ENCODE measurements at regions not wholly inside any gene's neighbourhood (a gene's known extent, or its start where the extent isn't known, plus 50 kb on each side); places are given as distances from the start of the nearest gene placed in this dataset.

DNA sequence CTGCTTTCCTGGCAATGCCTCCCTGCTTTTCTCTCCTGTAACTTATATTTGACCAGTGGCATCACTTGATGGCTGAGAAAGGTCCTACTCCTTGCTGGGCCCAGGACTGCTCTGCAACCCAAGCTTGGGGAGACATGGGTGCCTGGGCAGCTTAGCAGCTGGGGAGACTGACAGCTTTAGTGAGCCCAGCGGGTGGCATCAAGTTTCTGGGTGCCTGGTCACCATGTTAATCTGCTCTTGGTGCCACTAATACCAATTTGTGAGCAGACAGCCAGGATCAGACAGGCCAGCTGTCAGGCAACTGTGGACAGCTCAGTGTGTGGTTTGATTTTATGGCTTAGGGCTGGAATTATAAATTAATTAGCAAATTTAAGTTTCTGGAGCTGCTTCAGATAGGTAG is 144.8 kb upstream of the GLI2 start:
- 91 to 100% (median 97%) methylated on average over 1 of the region's 1 CpG for WGBS, 4 donors
- intact Hi-C loops (cut with DNase I), result no loop called here
- Histone ChIP-seq H3K9me3 (replicated peaks in 1 of 3) (no peaks in the 10 kb centered on the region), H3K36me3 (replicated peaks in 1 of 2) (no peaks in the 10 kb centered on the region), H3K27me3 (peaks cover 19% of the 10 kb centered on the region), H3K27ac (no peak overlapping the region), H3K4me3 (no peak overlapping the region), H3K4me1 (replicated peaks in 1 of 2) (no peaks in the 10 kb centered on the region)
- no peak for TF ChIP-seq POLR2A (IDR thresholded peaks at IDR 0.05)
- TF ChIP-seq, protein P1, sequence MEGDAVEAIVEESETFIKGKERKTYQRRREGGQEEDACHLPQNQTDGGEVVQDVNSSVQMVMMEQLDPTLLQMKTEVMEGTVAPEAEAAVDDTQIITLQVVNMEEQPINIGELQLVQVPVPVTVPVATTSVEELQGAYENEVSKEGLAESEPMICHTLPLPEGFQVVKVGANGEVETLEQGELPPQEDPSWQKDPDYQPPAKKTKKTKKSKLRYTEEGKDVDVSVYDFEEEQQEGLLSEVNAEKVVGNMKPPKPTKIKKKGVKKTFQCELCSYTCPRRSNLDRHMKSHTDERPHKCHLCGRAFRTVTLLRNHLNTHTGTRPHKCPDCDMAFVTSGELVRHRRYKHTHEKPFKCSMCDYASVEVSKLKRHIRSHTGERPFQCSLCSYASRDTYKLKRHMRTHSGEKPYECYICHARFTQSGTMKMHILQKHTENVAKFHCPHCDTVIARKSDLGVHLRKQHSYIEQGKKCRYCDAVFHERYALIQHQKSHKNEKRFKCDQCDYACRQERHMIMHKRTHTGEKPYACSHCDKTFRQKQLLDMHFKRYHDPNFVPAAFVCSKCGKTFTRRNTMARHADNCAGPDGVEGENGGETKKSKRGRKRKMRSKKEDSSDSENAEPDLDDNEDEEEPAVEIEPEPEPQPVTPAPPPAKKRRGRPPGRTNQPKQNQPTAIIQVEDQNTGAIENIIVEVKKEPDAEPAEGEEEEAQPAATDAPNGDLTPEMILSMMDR (IDR thresholded peaks at IDR 0.05), result no peak
- DNase-seq, result no peak

- Histone ChIP-seq H3K9me3 (replicated peaks in 1 of 3) (no peaks in the 10 kb centered on the region), H3K36me3 (replicated peaks in 1 of 2) (no peaks in the 10 kb centered on the region), H3K4me3 (no peak overlapping the region), H3K27ac (no peak overlapping the region), H3K4me1 (replicated peaks in 1 of 2) (no peaks in the 10 kb centered on the region), H3K27me3 (peaks cover 17% of the 10 kb centered on the region)
- no peak for TF ChIP-seq POLR2A (IDR thresholded peaks at IDR 0.05)
- TF ChIP-seq, protein P1 (IDR thresholded peaks at IDR 0.05), result no peak
- no peak for DNase-seq
- intact Hi-C loops (cut with DNase I), result no loop called here
- WGBS, 4 donors, result 78 to 90% (median 86%) methylated on average over 7 of the region's 7 CpGs
Measured at GRCh38 chr2:120591572-120591971, 144.1 kb upstream of the GLI2 start.

DNA sequence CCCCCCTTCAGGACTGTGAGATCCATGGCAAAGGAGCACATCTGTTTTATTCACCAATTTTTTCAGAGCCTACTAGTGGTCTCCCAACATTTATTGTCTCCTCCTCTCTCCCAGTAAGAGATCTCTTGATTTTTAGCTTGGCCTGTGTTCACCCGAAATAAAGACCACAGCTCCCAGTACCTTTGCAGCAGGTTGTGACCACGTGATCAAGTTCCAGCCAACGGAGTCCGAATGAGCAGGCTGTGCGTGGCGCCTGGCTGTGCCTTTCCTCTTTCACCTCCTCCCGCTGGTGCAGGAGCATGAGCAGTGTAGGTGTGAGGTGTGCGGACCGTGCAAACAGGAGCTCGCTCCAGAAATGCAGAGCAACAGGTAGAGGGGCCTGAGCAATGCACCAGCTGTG is 143.6 kb upstream of the GLI2 start:
- no peak for DNase-seq
- Histone ChIP-seq H3K4me3 (no peak overlapping the region), H3K9me3 (replicated peaks in 1 of 3) (no peaks in the 10 kb centered on the region), H3K27ac (no peak overlapping the region), H3K4me1 (replicated peaks in 1 of 2) (no peaks in the 10 kb centered on the region), H3K36me3 (replicated peaks in 1 of 2) (no peaks in the 10 kb centered on the region), H3K27me3 (peaks cover 13% of the 10 kb centered on the region)
- intact Hi-C loops (cut with DNase I), result no loop called here
- WGBS, 4 donors, result 72 to 95% (median 80%) methylated on average over 8 to 10 of the region's 10 CpGs
- TF ChIP-seq, protein P1 (IDR thresholded peaks at IDR 0.05), result no peak
- no peak for TF ChIP-seq POLR2A (IDR thresholded peaks at IDR 0.05)

DNA sequence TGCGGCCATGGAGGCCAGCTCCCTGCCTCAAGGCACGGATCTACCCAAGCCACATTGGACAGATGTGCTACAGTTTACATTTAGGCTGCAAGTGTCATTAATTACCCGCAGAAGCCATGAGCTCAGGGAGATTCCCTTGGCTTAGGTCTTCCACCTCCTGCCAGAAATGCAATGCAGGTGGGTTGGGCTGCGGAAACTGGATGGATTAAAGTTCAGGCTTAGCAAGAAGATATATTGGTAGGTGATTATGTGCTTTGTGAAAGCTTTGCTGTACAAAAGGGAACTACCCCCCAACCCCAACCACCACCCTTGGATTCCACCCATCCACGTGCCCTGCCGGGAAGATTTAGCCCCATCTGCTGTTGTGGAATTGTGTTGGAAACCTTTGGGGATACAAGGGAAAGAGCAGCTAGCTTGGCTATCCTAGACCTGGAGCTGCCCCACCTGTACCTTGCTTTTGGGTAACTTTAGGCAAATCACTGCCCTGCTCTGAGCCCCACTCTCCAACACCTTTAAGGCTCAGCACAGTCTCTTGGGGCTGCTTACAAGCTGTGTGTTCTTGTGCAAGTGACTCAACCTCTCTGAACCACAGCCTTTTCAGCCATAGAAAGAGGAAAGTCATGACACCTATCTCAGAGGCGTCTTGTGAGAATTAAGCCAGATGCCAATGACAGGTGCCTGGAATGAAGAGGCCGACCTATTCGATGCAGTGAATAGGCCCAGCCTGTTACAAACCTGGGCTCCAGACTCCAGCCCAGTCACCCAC is 141.6 kb upstream of the GLI2 start:
- DNase-seq, result no peak
- Histone ChIP-seq H3K4me3 (no peak overlapping the region), H3K36me3 (replicated peaks in 1 of 2) (no peaks in the 10 kb centered on the region), H3K4me1 (replicated peaks in 1 of 2) (no peaks in the 10 kb centered on the region), H3K27ac (no peak overlapping the region), H3K9me3 (replicated peaks in 1 of 3) (no peaks in the 10 kb centered on the region), H3K27me3 (no peaks in the 10 kb centered on the region)
- TF ChIP-seq, protein P1 (IDR thresholded peaks at IDR 0.05), result no peak
- intact Hi-C loops (cut with DNase I), result no loop called here
- WGBS, 4 donors, result 80 to 90% (median 87%) methylated on average over 9 of the region's 9 CpGs
